OCI-LY7 (cell line): ENCODE measurements at regions not wholly inside any gene's neighbourhood (a gene's known extent, or its start where the extent isn't known, plus 50 kb on each side); places are given as distances from the start of the nearest gene placed in this dataset.

ENCODE experiments used
- BruUV-seq: library from RNA; stranded (reverse); fragments of 400-500 nt; replicated peaks from 2 replicates; lab custom pipeline; 2021; lab: Mats Ljungman, UMichigan
- CTCF ChIA-PET: fragments of 300-600 bp; sonication (Branson Sonifier 250); formaldehyde crosslinking; loops from one replicate; lab custom pipeline; 2022; ENCODE audit warnings: antibody characterized with exemption; ENCODE audit not compliant: unreplicated experiment; lab: Charles Lee
- POLR2A ChIA-PET: fragments of 300-600 bp; sonication (Branson Sonifier 250); formaldehyde crosslinking; loops from one replicate; lab custom pipeline; 2022; ENCODE audit warnings: antibody characterized with exemption; lab: Charles Lee
- DNase-seq: peaks from one replicate; pipeline ENCODE4 v3.0.0-alpha.2; 2015; ENCODE audit warnings: low spot score
- H2AFZ ChIP-seq: fragments of 200-600 bp; sonication (generic), shearing (Covaris generic); 2 replicates; pipeline ENCODE4 v1.6.1; 2014; ENCODE audit warnings: mild to moderate bottlenecking, antibody characterized with exemption, low read length, moderate library complexity
- H3K27ac ChIP-seq: fragments of 200-600 bp; sonication (generic); 2 replicates; pipeline ENCODE4 v1.5.1; 2014; ENCODE audit warnings: mixed run types, low read depth, mild to moderate bottlenecking, moderate library complexity, low read length, inconsistent platforms; ENCODE audit not compliant: poor library complexity, severe bottlenecking
- H3K36me3 ChIP-seq: fragments of 200-600 bp; sonication (generic); 2 replicates; pipeline ENCODE4 v1.6.1; 2014; ENCODE audit warnings: mild to moderate bottlenecking, antibody characterized with exemption, low read length, moderate library complexity, mixed read lengths; ENCODE audit not compliant: insufficient read depth
- H3K4me1 ChIP-seq: fragments of 200-600 bp; sonication (generic); 2 replicates; pipeline ENCODE4 v1.5.1; 2014; ENCODE audit warnings: mild to moderate bottlenecking, low read length; ENCODE audit not compliant: insufficient read depth, poor library complexity, severe bottlenecking
- H3K4me2 ChIP-seq: fragments of 200-600 bp; sonication (generic); 2 replicates; pipeline ENCODE4 v1.6.1; 2014; ENCODE audit warnings: mild to moderate bottlenecking, low read length
- H3K4me3 ChIP-seq: fragments of 200-600 bp; sonication (generic); 2 replicates; pipeline ENCODE4 v1.5.1; 2014; ENCODE audit warnings: mild to moderate bottlenecking, low read depth, low read length; ENCODE audit not compliant: poor library complexity, severe bottlenecking
- H3K79me2 ChIP-seq: fragments of 200-600 bp; sonication (generic); 2 replicates; pipeline ENCODE4 v1.6.1; 2016; ENCODE audit warnings: low read depth, mild to moderate bottlenecking, low read length, moderate library complexity, mixed read lengths; ENCODE audit not compliant: insufficient read depth
- H3K9me2 ChIP-seq: fragments of 200-600 bp; sonication (generic); 2 replicates; pipeline ENCODE4 v1.6.1; 2016; ENCODE audit warnings: mild to moderate bottlenecking, low read length, mixed read lengths; ENCODE audit not compliant: insufficient read depth
- H3K9me3 ChIP-seq: fragments of 200-600 bp; sonication (generic); 2 replicates; pipeline ENCODE4 v1.6.1; 2014; ENCODE audit warnings: mild to moderate bottlenecking, mixed run types, low read length, mixed read lengths
- H4K20me1 ChIP-seq: fragments of 200-600 bp; sonication (generic); 2 replicates; pipeline ENCODE4 v1.6.1; 2014; ENCODE audit warnings: mild to moderate bottlenecking, antibody characterized with exemption, low read length, moderate library complexity, mixed read lengths; ENCODE audit not compliant: insufficient read depth
- CTCF ChIP-seq: fragments of 200-600 bp; sonication (generic); conservative IDR thresholded peaks from 2 replicates; pipeline ENCODE4 v1.5.1; 2014; ENCODE audit warnings: mild to moderate bottlenecking, antibody characterized with exemption, low read length, moderate library complexity, mixed read lengths
- EZH2phosphoT487 ChIP-seq: fragments of 200-600 bp; sonication (generic); IDR thresholded peaks from 2 replicates; pipeline ENCODE4 v1.6.1; 2018; ENCODE audit warnings: low read depth, borderline replicate concordance, mild to moderate bottlenecking, mixed run types, antibody characterized with exemption, low read length, moderate library complexity, mixed read lengths
- intact Hi-C: fragments of 100-400 bp; cut with micrococcal nuclease; formaldehyde crosslinking; loops from one replicate; pipeline ENCODE4 v1.10.0; 2022; ENCODE audit not compliant: unreplicated experiment

DNA sequence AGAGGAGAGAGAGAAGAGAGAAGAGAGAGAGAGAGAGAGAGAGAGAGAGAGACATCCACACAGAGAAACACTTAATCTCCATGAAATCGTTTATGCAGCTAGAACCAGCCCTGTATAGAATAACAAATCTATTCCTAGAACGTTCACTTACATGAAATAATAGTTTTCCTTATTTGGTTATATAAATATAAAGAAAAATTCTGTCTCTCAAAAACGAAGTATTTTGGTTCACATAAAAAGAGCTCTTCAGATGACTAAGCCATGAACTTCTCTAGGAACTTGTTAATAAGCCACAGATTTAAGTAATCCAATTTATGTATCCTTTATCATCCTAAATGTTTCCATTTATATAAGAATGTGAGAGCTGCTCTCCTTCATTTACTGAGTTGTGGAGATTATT, 1315.1 kb upstream of the PCDH7 start:
- H3K36me3 ChIP-seq = no peaks in the 10 kb centered on the region
- H3K4me1 ChIP-seq = no peaks in the 10 kb centered on the region
- no peaks in the 10 kb centered on the region for H3K9me3 ChIP-seq
- intact Hi-C loops = no loop called here
- no peak for DNase-seq
- H3K4me2 ChIP-seq = no peak overlapping the region
- no peaks in the 10 kb centered on the region for H4K20me1 ChIP-seq
- no peak overlapping the region for H3K27ac ChIP-seq
- no TSS peak for BruUV-seq
- no peaks in the 10 kb centered on the region for H3K9me2 ChIP-seq
- ChIA-PET CTCF (no interaction called here), POLR2A (interaction anchor here (0.7 kb wide), 1 partner anchor 141 kb away, joined by 3 read pairs; no protein-coding TSS in a partner anchor)
- TF ChIP-seq CTCF = no peak
- no peak for TF ChIP-seq EZH2phosphoT487
- H3K4me3 ChIP-seq = no peak overlapping the region
- no peaks in the 10 kb centered on the region for H3K79me2 ChIP-seq
- no peak overlapping the region for H2AFZ ChIP-seq

DNA sequence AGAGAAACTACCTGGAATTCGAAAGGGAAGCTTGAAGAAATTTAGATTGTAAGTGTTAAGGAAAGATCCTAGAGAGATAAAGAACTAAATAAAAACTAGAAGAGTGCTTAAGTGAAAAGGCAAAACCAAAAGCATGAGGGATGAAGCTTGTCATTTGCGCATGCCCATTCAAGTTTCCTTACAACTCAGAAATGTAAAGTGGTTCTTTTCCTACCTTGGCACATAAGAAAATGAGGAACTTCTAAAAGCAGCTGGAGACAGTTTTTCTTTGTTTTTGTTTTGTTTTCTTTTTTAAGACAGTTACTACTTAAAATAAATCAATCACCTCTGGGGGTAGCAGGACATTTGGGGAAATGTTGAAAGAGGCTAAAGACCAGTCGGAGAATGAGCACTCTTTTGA, 1304.4 kb upstream of the PCDH7 start:
- Histone ChIP-seq H3K9me3 (no peaks in the 10 kb centered on the region), H3K27ac (no peak overlapping the region), H3K9me2 (no peaks in the 10 kb centered on the region), H3K4me3 (no peak overlapping the region), H2AFZ (no peak overlapping the region), H3K4me1 (no peaks in the 10 kb centered on the region), H3K4me2 (no peak overlapping the region), H3K79me2 (no peaks in the 10 kb centered on the region), H4K20me1 (no peaks in the 10 kb centered on the region), H3K36me3 (no peaks in the 10 kb centered on the region)
- intact Hi-C loops = no loop called here
- CTCF ChIA-PET = no interaction called here
- BruUV-seq = no TSS peak
- DNase-seq = no peak
- POLR2A ChIA-PET = no interaction called here
- TF ChIP-seq EZH2phosphoT487 (no peak), CTCF (no peak)

GRCh38 chr4:29423836-29424721, 1296.1 kb upstream of the PCDH7 start:
- TF ChIP-seq CTCF (no peak), EZH2phosphoT487 (no peak)
- H3K4me1 ChIP-seq = no peaks in the 10 kb centered on the region
- H3K4me2 ChIP-seq = no peak overlapping the region
- no peaks in the 10 kb centered on the region for H3K9me3 ChIP-seq
- no peak overlapping the region for H3K4me3 ChIP-seq
- no peaks in the 10 kb centered on the region for H4K20me1 ChIP-seq
- CTCF ChIA-PET = no interaction called here
- no peak overlapping the region for H2AFZ ChIP-seq
- no TSS peak for BruUV-seq
- no peaks in the 10 kb centered on the region for H3K9me2 ChIP-seq
- no peaks in the 10 kb centered on the region for H3K36me3 ChIP-seq
- DNase-seq = no peak
- intact Hi-C loops = no loop called here
- POLR2A ChIA-PET = interaction anchor here (0.8 to 1.7 kb wide), 2 partner anchors 10 to 27 kb away, joined by 3 to 8 read pairs; no protein-coding TSS in a partner anchor
- no peak overlapping the region for H3K27ac ChIP-seq
- no peaks in the 10 kb centered on the region for H3K79me2 ChIP-seq
